H1 (cell line): ENCODE measurements at regions not wholly inside any gene's neighbourhood (a gene's known extent, or its start where the extent isn't known, plus 50 kb on each side); places are given as distances from the start of the nearest gene placed in this dataset.

Experiments
- CTCF ChIA-PET: fragments of 300-600 bp; sonication (Branson Sonifier 250); formaldehyde crosslinking; loops from one replicate; lab custom pipeline; 2021; ENCODE audit not compliant: partially characterized antibody; lab: Charles Lee
- POLR2A ChIA-PET: fragments of 300-600 bp; sonication (Branson Sonifier 250); formaldehyde crosslinking; loops from one replicate; lab custom pipeline; 2021; ENCODE audit warnings: inconsistent platforms; ENCODE audit not compliant: partially characterized antibody; lab: Charles Lee
- DNase-seq, 2 experiments: peaks; one replicate each; pipeline versions ENCODE4 v3.0.0 to v3.0.0-alpha.2; 2010 to 2022; ENCODE audit warnings: low spot score in 2 of 2, low read depth in 1 of 2, mixed read lengths in 1 of 2
- FAIRE-seq: peaks from 2 replicates; lab custom pipeline; 2011; peaks lifted over from hg19 to GRCh38; lab: Jason Lieb, UNC
- H2AFZ ChIP-seq: 2 replicates; pipeline ENCODE4 v1.8.1; 2012; ENCODE audit warnings: low read length, inconsistent platforms
- H2AK5ac ChIP-seq: 2 replicates; pipeline ENCODE4 v1.6.1; 2013; ENCODE audit warnings: low read depth, low read length
- H2BK120ac ChIP-seq: replicated peaks from 2 replicates; pipeline ENCODE3; 2013; ENCODE audit warnings: low read depth, low read length, inconsistent platforms
- H2BK12ac ChIP-seq: 2 replicates; pipeline ENCODE4 v1.6.1; 2013; ENCODE audit warnings: low read depth, low read length
- H2BK15ac ChIP-seq: 2 replicates; pipeline ENCODE4 v1.6.1; 2013; ENCODE audit warnings: low read length
- H2BK20ac ChIP-seq: 2 replicates; pipeline ENCODE4 v1.6.1; 2013; ENCODE audit warnings: low read length
- H2BK5ac ChIP-seq: 2 replicates; pipeline ENCODE4 v1.6.1; 2013; ENCODE audit warnings: low read depth, low read length
- H3K14ac ChIP-seq: 2 replicates; pipeline ENCODE4 v1.6.1; 2013; ENCODE audit warnings: inconsistent platforms; ENCODE audit not compliant: insufficient read length
- H3K18ac ChIP-seq: 2 replicates; pipeline ENCODE4 v1.6.1; 2013; ENCODE audit warnings: low read length; ENCODE audit errors: extremely low read depth
- H3K23ac ChIP-seq: 2 replicates; pipeline ENCODE4 v1.6.1; 2013; ENCODE audit warnings: inconsistent platforms; ENCODE audit not compliant: insufficient read length
- H3K23me2 ChIP-seq: 2 replicates; pipeline ENCODE4 v1.6.1; 2013; ENCODE audit warnings: low read depth, low read length
- H3K27ac ChIP-seq: 2 replicates; pipeline ENCODE4 v1.6.1; 2011; ENCODE audit warnings: low read depth, low read length, inconsistent platforms
- H3K27me3 ChIP-seq, 4 experiments: replicated peaks in 1 of 4; 1 replicate in 1 of 4; 2 replicates in 3 of 4; pipeline versions ENCODE4 v1.6.1 to v1.8.1; 2011 to 2013; ENCODE audit warnings: low read length in 3 of 4, mild to moderate bottlenecking in 3 of 4, inconsistent platforms in 2 of 4, mixed read lengths in 2 of 4, moderate library complexity in 1 of 4; ENCODE audit not compliant: control insufficient read depth in 3 of 4, insufficient read depth in 3 of 4; ENCODE audit errors: extremely low read depth in 1 of 4
- H3K36me3 ChIP-seq, 4 experiments: 2 replicates each; pipeline versions ENCODE4 v1.6.1 to v1.8.1; 2011 to 2013; ENCODE audit warnings: mild to moderate bottlenecking in 4 of 4, low read length in 3 of 4, moderate library complexity in 2 of 4, control low read depth in 1 of 4, inconsistent platforms in 1 of 4; ENCODE audit not compliant: insufficient read depth in 4 of 4, control insufficient read depth in 2 of 4
- H3K4ac ChIP-seq: replicated peaks from 2 replicates; pipeline ENCODE3; 2013; ENCODE audit warnings: low read length, low read depth, mixed read lengths, inconsistent platforms; ENCODE audit not compliant: insufficient read length
- H3K4me1 ChIP-seq, 4 experiments: replicated peaks in 1 of 4; 1 replicate in 1 of 4; 2 replicates in 3 of 4; pipeline versions ENCODE4 v1.6.1 to v1.8.1; 2011 to 2013; ENCODE audit warnings: low read length in 3 of 4, inconsistent platforms in 2 of 4, mixed read lengths in 1 of 4; ENCODE audit not compliant: insufficient read depth in 4 of 4, control insufficient read depth in 3 of 4
- H3K4me2 ChIP-seq, 2 experiments: 2 replicates each; pipeline versions ENCODE4 v1.6.1 to v1.8.1; 2011 to 2013; ENCODE audit warnings: low read depth in 2 of 2, low read length in 2 of 2, control low read depth in 1 of 2, inconsistent platforms in 1 of 2, mild to moderate bottlenecking in 1 of 2; ENCODE audit not compliant: insufficient read depth in 1 of 2
- H3K4me3 ChIP-seq, 4 experiments: fragments of 200-600, 300-600 bp in 1 of 4; sonication (generic), shearing (Covaris generic), sonication (Bioruptor Twin) in 1 of 4; 2 replicates each; pipeline versions ENCODE4 v1.5.1 to v1.8.1; 2011 to 2016; ENCODE audit warnings: low read length in 4 of 4, low read depth in 3 of 4, control low read depth in 2 of 4, inconsistent platforms in 2 of 4, mild to moderate bottlenecking in 2 of 4, mixed read lengths in 1 of 4, moderate library complexity in 1 of 4; ENCODE audit not compliant: insufficient read depth in 2 of 4; ENCODE audit errors: extremely low read depth in 1 of 4
- H3K56ac ChIP-seq: replicated peaks from 2 replicates; pipeline ENCODE3; 2013; ENCODE audit warnings: low read depth, mild to moderate bottlenecking, mixed read lengths, low read length, inconsistent platforms; ENCODE audit not compliant: insufficient read length
- H3K79me1 ChIP-seq: 2 replicates; pipeline ENCODE4 v1.6.1; 2013; ENCODE audit warnings: low read depth, low read length, control low read depth
- H3K79me2 ChIP-seq, 2 experiments: 2 replicates each; pipeline versions ENCODE4 v1.6.1 to v1.8.1; 2012 to 2013; ENCODE audit warnings: low read length in 2 of 2, mild to moderate bottlenecking in 2 of 2, inconsistent platforms in 1 of 2; ENCODE audit not compliant: insufficient read depth in 2 of 2, control insufficient read depth in 1 of 2
- H3K9ac ChIP-seq, 4 experiments: replicated peaks in 1 of 4; 1 replicate in 1 of 4; 2 replicates in 3 of 4; pipeline versions ENCODE4 v1.6.1 to v1.8.1; 2011 to 2013; ENCODE audit warnings: low read depth in 3 of 4, low read length in 3 of 4, control low read depth in 2 of 4, mild to moderate bottlenecking in 2 of 4, moderate library complexity in 2 of 4, inconsistent platforms in 1 of 4; ENCODE audit errors: extremely low read depth in 1 of 4
- H3K9me3 ChIP-seq, 2 experiments: 2 replicates each; pipeline versions ENCODE4 v1.6.1 to v1.8.1; 2012 to 2013; ENCODE audit warnings: mild to moderate bottlenecking in 2 of 2, moderate library complexity in 2 of 2, control low read depth in 1 of 2, inconsistent platforms in 1 of 2, low read depth in 1 of 2, low read length in 1 of 2, mixed read lengths in 1 of 2; ENCODE audit not compliant: insufficient read depth in 2 of 2
- H4K20me1 ChIP-seq, 2 experiments: replicated peaks in 1 of 2; 2 replicates each; pipeline versions ENCODE3 to v1.8.1; 2011 to 2013; ENCODE audit warnings: inconsistent platforms in 2 of 2, low read length in 2 of 2, mild to moderate bottlenecking in 1 of 2; ENCODE audit not compliant: insufficient read depth in 2 of 2, control insufficient read depth in 1 of 2
- H4K5ac ChIP-seq: 2 replicates; pipeline ENCODE4 v1.6.1; 2013; ENCODE audit warnings: low read length, low read depth, mixed read lengths, inconsistent platforms; ENCODE audit not compliant: insufficient read length
- H4K8ac ChIP-seq: 2 replicates; pipeline ENCODE4 v1.8.0; 2013; ENCODE audit warnings: mild to moderate bottlenecking, moderate library complexity, low read length, inconsistent platforms; ENCODE audit not compliant: insufficient read depth; ENCODE audit errors: extremely low read depth
- H4K91ac ChIP-seq: replicated peaks from 2 replicates; pipeline ENCODE3; 2013; ENCODE audit warnings: low read length, mixed read lengths, inconsistent platforms; ENCODE audit not compliant: insufficient read length
- RXRA ChIP-seq: IDR thresholded peaks from 2 replicates; pipeline ENCODE4 v1.6.1; 2011; ENCODE audit warnings: low read depth, mild to moderate bottlenecking, low read length, moderate library complexity; ENCODE audit not compliant: insufficient read depth
- WGBS, 2 experiments: shearing (Covaris generic) in 1 of 2; methylation state at CpG; one replicate each; pipeline versions ENCODE4 v1.1.6 to v1.1.7; 2013 to 2015; ENCODE audit warnings: low lambda C conversion rate in 2 of 2, mixed read lengths in 2 of 2, inconsistent platforms in 1 of 2, low coverage in 1 of 2, missing lambda C conversion rate in 1 of 2; ENCODE audit not compliant: insufficient replicate concordance in 2 of 2, insufficient coverage in 1 of 2, insufficient read length in 1 of 2; ENCODE audit errors: extremely low coverage in 1 of 2, missing lambda C conversion rate in 1 of 2; 5-methylcytosine and 5-hydroxymethylcytosine counted together

DNA sequence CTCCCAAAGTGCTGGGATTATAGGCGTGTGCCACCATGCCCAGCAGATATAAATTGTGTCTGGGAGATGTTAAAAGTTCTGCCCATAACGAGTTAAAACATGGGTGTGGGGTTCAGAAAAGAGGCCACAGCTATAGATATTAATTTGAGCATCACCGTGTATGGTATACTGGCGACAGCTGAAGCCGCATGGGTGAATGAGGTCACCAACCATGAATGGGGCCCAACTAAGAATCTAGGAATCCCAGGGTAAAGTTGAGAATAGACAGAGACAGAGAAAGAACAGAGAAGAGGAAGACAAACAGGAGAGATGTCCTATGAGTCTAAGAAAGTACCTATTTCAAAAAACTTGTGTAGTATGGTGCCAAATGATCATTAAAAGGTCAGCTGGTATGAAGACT lies 50.9 kb downstream of the ILRUN start:
- Histone ChIP-seq H3K23me2 (no peaks in the 10 kb centered on the region), H3K18ac (no peak overlapping the region), H3K4me3 (no peak overlapping the region), H2BK20ac (no peak overlapping the region), H2BK12ac (no peak overlapping the region), H4K20me1 (peaks cover 2 to 3% of the 10 kb centered on the region in 2 experiments), H3K9me3 (no peaks in the 10 kb centered on the region), H4K91ac (no peak overlapping the region), H3K27ac (no peak overlapping the region), H3K23ac (no peak overlapping the region), H2AFZ (no peak overlapping the region), H2BK5ac (no peak overlapping the region), H3K14ac (no peak overlapping the region), H2AK5ac (no peak overlapping the region), H3K4ac (no peak overlapping the region), H3K4me1 (no peaks in the 10 kb centered on the region), H2BK15ac (no peak overlapping the region), H3K27me3 (no peaks in the 10 kb centered on the region), H2BK120ac (no peak overlapping the region), H4K5ac (no peak overlapping the region), H4K8ac (no peak overlapping the region), H3K4me2 (no peak overlapping the region), H3K79me2 (peaks cover 0 to 3% of the 10 kb centered on the region in 2 experiments; a peak in 2 of 4 replicates), H3K56ac (no peak overlapping the region), H3K9ac (no peak overlapping the region), H3K36me3 (peaks cover 0 to 7% (median 1%) of the 10 kb centered on the region in 4 experiments; a peak in 3 of 8 replicates), H3K79me1 (no peaks in the 10 kb centered on the region; the same call in 1 of the 2 replicates)
- CTCF ChIA-PET, result no interaction called here
- no peak for TF ChIP-seq RXRA
- POLR2A ChIA-PET, result no interaction called here
- no peak for FAIRE-seq
- DNase-seq, result no peak
- WGBS, 2 experiments, result 96% methylated on average over 5 of the region's 5 CpGs; no CpG with 5 or more reads in 1 of the 2 experiments
